Ishikawa (cell line): ENCODE measurements at regions not wholly inside any gene's neighbourhood (a gene's known extent, or its start where the extent isn't known, plus 50 kb on each side); places are given as distances from the start of the nearest gene placed in this dataset.

ENCODE experiments used
- CREB1 ChIP-seq: IDR thresholded peaks from 2 replicates; pipeline ENCODE4 v1.6.1; 2012; ENCODE audit warnings: low read depth
- EP300 ChIP-seq: IDR thresholded peaks from 2 replicates; pipeline ENCODE4 v1.6.1; 2012; ENCODE audit warnings: borderline replicate concordance
- FOXM1 ChIP-seq: IDR thresholded peaks from 2 replicates; pipeline ENCODE4 v1.6.1; 2012; ENCODE audit warnings: low read depth, borderline replicate concordance
- MAX ChIP-seq: IDR thresholded peaks from 2 replicates; pipeline ENCODE4 v1.6.1; 2012
- REST ChIP-seq: IDR thresholded peaks from 2 replicates; pipeline ENCODE4 v1.6.1; 2012; ENCODE audit warnings: low read depth, mild to moderate bottlenecking
- TAF1 ChIP-seq: IDR thresholded peaks from 2 replicates; pipeline ENCODE4 v1.6.1; 2012; ENCODE audit warnings: low read depth, mild to moderate bottlenecking
- TEAD4 ChIP-seq: IDR thresholded peaks from 2 replicates; pipeline ENCODE4 v1.6.1; 2012
- YY1 ChIP-seq: IDR thresholded peaks from 2 replicates; pipeline ENCODE4 v1.6.1; 2012; ENCODE audit warnings: low read depth

- TF ChIP-seq TEAD4 = no peak
- no peak for TF ChIP-seq TAF1
- TF ChIP-seq CREB1 = no peak
- TF ChIP-seq EP300 = no peak
- TF ChIP-seq MAX = no peak
- TF ChIP-seq YY1 = no peak
- no peak for TF ChIP-seq REST
- no peak for TF ChIP-seq FOXM1
These were observed 1438.1 kb upstream of the TENM3 start for GRCh38 chr4:180805101-180805500.
